ENCODE measurements at regions not wholly inside any gene's neighbourhood (a gene's known extent, or its start where the extent isn't known, plus 50 kb on each side); places are given as distances from the start of the nearest gene placed in this dataset.

GRCh38 chr5:30069441-30070263 lies 1123.8 kb upstream of the CDH6 start:
- Histone ChIP-seq H3K4me1 (no peaks in the 10 kb centered on the region), H3K36me3 (no peaks in the 10 kb centered on the region), H3K27me3 (no peaks in the 10 kb centered on the region), H3K9me3 (no peaks in the 10 kb centered on the region), H3K27ac (no peak overlapping the region), H3K4me3 (no peak overlapping the region)
- DNase-seq = peak in 1 of 3 donors; percentile 37
- TF ChIP-seq POLR2A (IDR thresholded peaks at IDR 0.05) = no peak

GRCh38 chr5:30063503-30063902 lies 1130.0 kb upstream of the CDH6 start:
- no peaks in the 10 kb centered on the region for H3K4me1 ChIP-seq
- H3K27me3 ChIP-seq = no peaks in the 10 kb centered on the region
- H3K27ac ChIP-seq = no peak overlapping the region
- no peaks in the 10 kb centered on the region for H3K9me3 ChIP-seq
- no peak for DNase-seq
- no peak for TF ChIP-seq POLR2A (IDR thresholded peaks at IDR 0.05)
- no peak for TF ChIP-seq CTCF (IDR thresholded peaks at IDR 0.05)
- H3K36me3 ChIP-seq = no peaks in the 10 kb centered on the region
- H3K4me3 ChIP-seq = no peak overlapping the region

GRCh38 chr5:30051976-30052375 lies 1141.5 kb upstream of the CDH6 start:
- no peaks in the 10 kb centered on the region for H3K27me3 ChIP-seq
- H3K27ac ChIP-seq = no peak overlapping the region
- peaks cover 0 to 4% (median 0%) of the 10 kb centered on the region in 4 donors for H3K9me3 ChIP-seq
- no peak for DNase-seq
- H3K36me3 ChIP-seq = no peaks in the 10 kb centered on the region
- no peak overlapping the region for H3K4me3 ChIP-seq
- no peak for TF ChIP-seq POLR2A (IDR thresholded peaks at IDR 0.05)
- no peak for TF ChIP-seq CTCF (IDR thresholded peaks at IDR 0.05)
- no peaks in the 10 kb centered on the region for H3K4me1 ChIP-seq

GRCh38 chr5:30050056-30050815 lies 1143.2 kb upstream of the CDH6 start:
- H3K36me3 ChIP-seq = no peaks in the 10 kb centered on the region

GRCh38 chr5:30042677-30043076 lies 1150.8 kb upstream of the CDH6 start:
- no peaks in the 10 kb centered on the region for H3K27me3 ChIP-seq
- H3K4me3 ChIP-seq = no peak overlapping the region
- DNase-seq = no peak
- H3K27ac ChIP-seq = no peak overlapping the region
- H3K4me1 ChIP-seq = no peaks in the 10 kb centered on the region
- no peaks in the 10 kb centered on the region for H3K36me3 ChIP-seq
- H3K9me3 ChIP-seq = no peaks in the 10 kb centered on the region
- TF ChIP-seq POLR2A (IDR thresholded peaks at IDR 0.05) = no peak

More at GRCh38 chr5:30050056-30050815, 1143.2 kb upstream of the CDH6 start:
- Histone ChIP-seq H3K9me3 (peaks cover 0 to 4% (median 0%) of the 10 kb centered on the region in 4 donors), H3K27me3 (no peaks in the 10 kb centered on the region), H3K4me1 (no peaks in the 10 kb centered on the region), H3K27ac (no peak overlapping the region), H3K4me3 (no peak overlapping the region)
- TF ChIP-seq CTCF (IDR thresholded peaks at IDR 0.05) (no peak), POLR2A (IDR thresholded peaks at IDR 0.05) (no peak)
- DNase-seq = no peak

- H3K36me3 ChIP-seq = no peaks in the 10 kb centered on the region
- H3K4me3 ChIP-seq = no peak overlapping the region
- no peak overlapping the region for H3K27ac ChIP-seq
- no peaks in the 10 kb centered on the region for H3K9me3 ChIP-seq
- TF ChIP-seq POLR2A (IDR thresholded peaks at IDR 0.05) (no peak), CTCF (IDR thresholded peaks at IDR 0.05) (no peak)
- no peaks in the 10 kb centered on the region for H3K27me3 ChIP-seq
- no peak for DNase-seq
- no peaks in the 10 kb centered on the region for H3K4me1 ChIP-seq
Observed at GRCh38 chr5:30041831-30042385, 1151.6 kb upstream of the CDH6 start.

Measured in Peyer's patch (tissue), 4 donors.